LNCaP clone FGC (cell line): ENCODE measurements at regions not wholly inside any gene's neighbourhood (a gene's known extent, or its start where the extent isn't known, plus 50 kb on each side); places are given as distances from the start of the nearest gene placed in this dataset.
"Not testable (repeated sequence)": the region's sequence is repeated elsewhere in the genome, so short reads cannot be mapped to it uniquely, and the experiment has no call there.

Experiments used
- DNase-seq: peaks from one replicate; pipeline ENCODE4 v3.0.0-alpha.2; 2011; ENCODE audit warnings: low read depth
- H3K4me3 ChIP-seq: 2 replicates; pipeline ENCODE4 v1.5.1; 2011; ENCODE audit warnings: mild to moderate bottlenecking, low read depth, low read length, control low read depth
- CTCF ChIP-seq: IDR thresholded peaks from 2 replicates; pipeline ENCODE4 v1.5.1; 2012; ENCODE audit warnings: mild to moderate bottlenecking; ENCODE audit not compliant: control insufficient read depth, insufficient read depth; ENCODE audit errors: extremely low read depth

GRCh38 chrX:65971151-65971550 is 68.7 kb downstream of the VSIG4 start:
- no peak for TF ChIP-seq CTCF
- no peak for DNase-seq
- no peak overlapping the region for H3K4me3 ChIP-seq

GRCh38 chrX:65967159-65967558 is 72.7 kb downstream of the VSIG4 start:
- DNase-seq, H3K4me3 ChIP-seq: not testable (repeated sequence)

- no peak overlapping the region for H3K4me3 ChIP-seq
- TF ChIP-seq CTCF = no peak
- DNase-seq = no peak
Measured at GRCh38 chrX:65961714-65962113, 78.2 kb downstream of the VSIG4 start.

GRCh38 chrX:65948103-65948502 is 91.8 kb downstream of the VSIG4 start:
- DNase-seq = no peak
- no peak overlapping the region for H3K4me3 ChIP-seq
- TF ChIP-seq CTCF = no peak

- H3K4me3 ChIP-seq = no peak overlapping the region
- DNase-seq = no peak
- no peak for TF ChIP-seq CTCF
Measured at GRCh38 chrX:65941775-65942174, 98.1 kb downstream of the VSIG4 start.

GRCh38 chrX:65933085-65933589 is 106.7 kb downstream of the VSIG4 start:
- H3K4me3 ChIP-seq = no peak overlapping the region
- TF ChIP-seq CTCF = no peak
- no peak for DNase-seq

GRCh38 chrX:65932173-65933084 is 107.5 kb downstream of the VSIG4 start:
- DNase-seq = peak; percentile 8
- H3K4me3 ChIP-seq = no peak overlapping the region
- 0 out of 2 replicates have a peak, but pooled peaks have one; percentile 19 for TF ChIP-seq CTCF
